HepG2 (cell line): ENCODE measurements at regions not wholly inside any gene's neighbourhood (a gene's known extent, or its start where the extent isn't known, plus 50 kb on each side); places are given as distances from the start of the nearest gene placed in this dataset.

Source experiments
- ATAC-seq: fragments of 200-7000 bp; cut with Tn5 transposase; 3 replicates; pipeline ENCODE4 v1.9.1; 2020; ENCODE audit warnings: mild to moderate bottlenecking, moderate library complexity
- BruUV-seq: library from RNA; stranded (reverse); fragments of 400-500 nt; replicated peaks from 2 replicates; lab custom pipeline; 2021; lab: Mats Ljungman, UMichigan
- CTCF ChIA-PET: fragments of 300-600 bp; formaldehyde crosslinking; extraction: SDS; loops from one replicate; lab custom pipeline; 2021; ENCODE audit warnings: low total read pairs, inconsistent platforms, low intra/inter-chr PET ratio; lab: Yijun Ruan, JAX
- POLR2A ChIA-PET: fragments of 350-600 bp; sonication (Branson Sonifier 250); formaldehyde crosslinking; loops from one replicate; lab custom pipeline; 2020; ENCODE audit warnings: antibody characterized with exemption, inconsistent platforms; lab: Yijun Ruan, JAX
- DNase-seq: peaks from one replicate; pipeline ENCODE4 v3.0.0-alpha.2; 2015; ENCODE audit warnings: low spot score
- FAIRE-seq: peaks from 3 replicates; lab custom pipeline; 2011; peaks lifted over from hg19 to GRCh38; lab: Jason Lieb, UNC
- H2AFZ ChIP-seq: one replicate; pipeline ENCODE4 v1.6.1; 2011; ENCODE audit warnings: low read length, inconsistent platforms
- H3K27ac ChIP-seq: fragments of 300-600 bp; 3 replicates; pipeline ENCODE4 v1.8.0; 2011; ENCODE audit warnings: mixed run types, mild to moderate bottlenecking, mixed read lengths, low read length, inconsistent platforms; ENCODE audit not compliant: insufficient read depth; ENCODE audit errors: extremely low read length
- H3K27me3 ChIP-seq, 2 experiments: fragments of 200-600 bp in 1 of 2; 2 replicates in 1 of 2; 3 replicates in 1 of 2; pipeline versions ENCODE4 v1.6.0 to v1.8.0; 2011; ENCODE audit warnings: low read length in 2 of 2, mild to moderate bottlenecking in 2 of 2, moderate library complexity in 2 of 2, inconsistent platforms in 1 of 2; ENCODE audit not compliant: insufficient read depth in 2 of 2, control insufficient read depth in 1 of 2
- H3K36me3 ChIP-seq, 2 experiments: fragments of 200-600 bp in 1 of 2; replicated peaks in 1 of 2; 2 replicates in 1 of 2; 3 replicates in 1 of 2; pipeline versions ENCODE4 v1.5.1 to v1.8.0; 2011; ENCODE audit warnings: low read length in 2 of 2, inconsistent platforms in 1 of 2; ENCODE audit not compliant: insufficient read depth in 2 of 2, control insufficient read depth in 1 of 2
- H3K4me1 ChIP-seq: 2 replicates; pipeline ENCODE4 v1.5.1; 2012; ENCODE audit warnings: low read length, inconsistent platforms; ENCODE audit not compliant: insufficient read depth
- H3K4me2 ChIP-seq: 2 replicates; pipeline ENCODE4 v1.6.0; 2011; ENCODE audit warnings: low read depth, low read length, inconsistent platforms
- H3K4me3 ChIP-seq, 3 experiments: fragments of 200-600 bp in 1 of 3; sonication (generic), shearing (Covaris generic) in 1 of 3; replicated peaks in 1 of 3; 2 replicates each; pipeline ENCODE4 v1.5.1; 2011 to 2016; ENCODE audit warnings: low read length in 3 of 3, inconsistent platforms in 2 of 3, low read depth in 2 of 3, mild to moderate bottlenecking in 2 of 3, control low read depth in 1 of 3, mixed read lengths in 1 of 3; ENCODE audit not compliant: insufficient read depth in 1 of 3
- H3K79me2 ChIP-seq: one replicate; pipeline ENCODE4 v1.6.1; 2011; ENCODE audit warnings: low read length, inconsistent platforms; ENCODE audit not compliant: insufficient read depth
- H3K9ac ChIP-seq: 2 replicates; pipeline ENCODE4 v1.6.0; 2011; ENCODE audit warnings: mild to moderate bottlenecking, low read depth, low read length, inconsistent platforms; ENCODE audit not compliant: insufficient read depth
- H3K9me3 ChIP-seq: 2 replicates; pipeline ENCODE4 v1.5.1; 2012; ENCODE audit warnings: mild to moderate bottlenecking, low read length
- H4K20me1 ChIP-seq: 2 replicates; pipeline ENCODE4 v1.6.0; 2011; ENCODE audit warnings: inconsistent platforms, mild to moderate bottlenecking, low read length, moderate library complexity; ENCODE audit not compliant: insufficient read depth
- DPF2 ChIP-seq: sonication (generic); formaldehyde crosslinking; IDR thresholded peaks from 2 replicates; pipeline ENCODE4 v1.4.0; 2020; ENCODE audit warnings: mild to moderate bottlenecking, low read depth, missing genetic modification reagents, borderline replicate concordance
- HDAC1 ChIP-seq: sonication (generic); formaldehyde crosslinking; IDR thresholded peaks from 2 replicates; pipeline ENCODE4 v1.5.1; 2020; ENCODE audit warnings: mild to moderate bottlenecking, missing genetic modification reagents
- HOXA5 ChIP-seq: sonication (generic); formaldehyde crosslinking; IDR thresholded peaks from 2 replicates; pipeline ENCODE4 v1.4.0; 2020; ENCODE audit warnings: missing genetic modification reagents
- MTF1 ChIP-seq: sonication (generic); formaldehyde crosslinking; IDR thresholded peaks from 2 replicates; pipeline ENCODE4 v1.5.0; 2020; ENCODE audit warnings: missing genetic modification reagents
- NPAS2 ChIP-seq: sonication (generic); formaldehyde crosslinking; IDR thresholded peaks from 2 replicates; pipeline ENCODE4 v1.8.0; 2022; ENCODE audit warnings: mild to moderate bottlenecking, missing genetic modification reagents, borderline replicate concordance
- TBX3 ChIP-seq: fragments of 450-650 bp; IDR thresholded peaks from 2 replicates; pipeline ENCODE4 v1.6.1; 2017; ENCODE audit warnings: antibody characterized with exemption, mild to moderate bottlenecking, inconsistent platforms, borderline replicate concordance
- ZNF101 ChIP-seq: sonication (generic); formaldehyde crosslinking; IDR thresholded peaks from 2 replicates; pipeline ENCODE4 v1.4.0; 2020; ENCODE audit warnings: mild to moderate bottlenecking, low read depth, missing genetic modification reagents, borderline replicate concordance
- ZNF33A ChIP-seq: sonication (generic); formaldehyde crosslinking; IDR thresholded peaks from 2 replicates; pipeline ENCODE4 v1.5.1; 2020; ENCODE audit warnings: missing genetic modification reagents, mild to moderate bottlenecking, moderate library complexity, borderline replicate concordance
- ZNF496 ChIP-seq: sonication (generic); formaldehyde crosslinking; IDR thresholded peaks from 2 replicates; pipeline ENCODE4 v1.8.1; 2023; ENCODE audit warnings: mild to moderate bottlenecking, moderate library complexity, missing genetic modification reagents; ENCODE audit not compliant: insufficient replicate concordance
- ZNF841 ChIP-seq: sonication (generic); formaldehyde crosslinking; IDR thresholded peaks from 2 replicates; pipeline ENCODE4 v1.8.1; 2023; ENCODE audit warnings: missing genetic modification reagents, borderline replicate concordance
- WGBS: methylation state at CpG from one replicate; pipeline ENCODE4 v1.1.6; 2017; ENCODE audit warnings: low lambda C conversion rate; 5-methylcytosine and 5-hydroxymethylcytosine counted together
- in situ Hi-C: cut with HindIII; loops from 2 replicates; pipeline ENCODE4 v1.10.0; 2017; ENCODE audit warnings: low pct_unique_long_range_greater_than_20kb; ENCODE audit not compliant: extremely low pct_ligation_motif_present
- intact Hi-C: fragments of 100-400 bp; cut with micrococcal nuclease; formaldehyde crosslinking; loops from one replicate; pipeline ENCODE4 v1.10.0; 2022; ENCODE audit not compliant: unreplicated experiment
- TF ChIP-seq, protein P1 (sequence below): sonication (generic); formaldehyde crosslinking; IDR thresholded peaks from 2 replicates; pipeline ENCODE4 v1.4.0; 2020; ENCODE audit warnings: missing genetic modification reagents
- TF ChIP-seq, protein P2 (sequence below): sonication (generic); formaldehyde crosslinking; IDR thresholded peaks from 2 replicates; pipeline ENCODE4 v1.9.0; 2021; ENCODE audit warnings: missing genetic modification reagents, mild to moderate bottlenecking, borderline replicate concordance
- TF ChIP-seq, protein P3 (sequence below): sonication (generic); formaldehyde crosslinking; conservative IDR thresholded peaks from 2 replicates; pipeline ENCODE4 v1.8.0; 2022; ENCODE audit warnings: mild to moderate bottlenecking, moderate library complexity, missing genetic modification reagents
- TF ChIP-seq, protein P4 (sequence below): sonication (generic); formaldehyde crosslinking; IDR thresholded peaks from 2 replicates; pipeline ENCODE4 v1.8.1; 2023; ENCODE audit warnings: mild to moderate bottlenecking, missing genetic modification reagents, borderline replicate concordance

DNA sequence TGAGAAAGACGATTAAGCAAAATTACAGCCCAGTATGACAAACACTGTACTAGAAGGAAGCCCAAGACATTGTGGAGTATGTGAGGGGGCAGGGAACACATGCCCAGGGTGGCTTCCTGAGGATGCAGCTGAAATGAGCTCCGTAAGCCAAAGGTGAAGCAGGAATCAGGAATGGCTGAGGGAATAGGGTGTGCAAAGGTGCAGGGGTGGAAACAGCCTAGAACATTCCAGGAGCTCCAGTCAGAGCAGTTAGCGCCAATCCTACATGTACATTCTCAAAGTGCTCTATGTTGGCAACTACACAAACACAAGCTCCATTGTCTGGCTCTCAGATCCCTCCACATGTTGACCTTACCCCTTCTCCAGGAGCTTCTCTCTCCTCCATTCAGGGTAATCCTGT lies 257.9 kb downstream of the MAN2A1 start:
- ChIA-PET CTCF (no interaction called here), POLR2A (no interaction called here)
- H3K9ac ChIP-seq, result no peak overlapping the region
- BruUV-seq, result no TSS peak
- H3K79me2 ChIP-seq, result no peaks in the 10 kb centered on the region
- TF ChIP-seq NPAS2 (CRISPR knock-in tag), result no peak
- TF ChIP-seq, protein P1, sequence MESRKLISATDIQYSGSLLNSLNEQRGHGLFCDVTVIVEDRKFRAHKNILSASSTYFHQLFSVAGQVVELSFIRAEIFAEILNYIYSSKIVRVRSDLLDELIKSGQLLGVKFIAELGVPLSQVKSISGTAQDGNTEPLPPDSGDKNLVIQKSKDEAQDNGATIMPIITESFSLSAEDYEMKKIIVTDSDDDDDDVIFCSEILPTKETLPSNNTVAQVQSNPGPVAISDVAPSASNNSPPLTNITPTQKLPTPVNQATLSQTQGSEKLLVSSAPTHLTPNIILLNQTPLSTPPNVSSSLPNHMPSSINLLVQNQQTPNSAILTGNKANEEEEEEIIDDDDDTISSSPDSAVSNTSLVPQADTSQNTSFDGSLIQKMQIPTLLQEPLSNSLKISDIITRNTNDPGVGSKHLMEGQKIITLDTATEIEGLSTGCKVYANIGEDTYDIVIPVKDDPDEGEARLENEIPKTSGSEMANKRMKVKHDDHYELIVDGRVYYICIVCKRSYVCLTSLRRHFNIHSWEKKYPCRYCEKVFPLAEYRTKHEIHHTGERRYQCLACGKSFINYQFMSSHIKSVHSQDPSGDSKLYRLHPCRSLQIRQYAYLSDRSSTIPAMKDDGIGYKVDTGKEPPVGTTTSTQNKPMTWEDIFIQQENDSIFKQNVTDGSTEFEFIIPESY (CRISPR knock-in tag), result peak; percentile 87
- no peaks in the 10 kb centered on the region for H4K20me1 ChIP-seq
- DNase-seq, result peak; percentile 12
- H3K27me3 ChIP-seq, result no peaks in the 10 kb centered on the region
- H3K4me3 ChIP-seq, result no peak overlapping the region
- 94% methylated on average over 3 of the region's 3 CpGs for WGBS
- H3K4me1 ChIP-seq, result peaks cover 30% of the 10 kb centered on the region
- H3K4me2 ChIP-seq, result no peak overlapping the region
- FAIRE-seq, result no peak
- no peaks in the 10 kb centered on the region for H3K36me3 ChIP-seq
- in situ Hi-C loops, result no loop called here
- H2AFZ ChIP-seq, result no peak overlapping the region
- ATAC-seq, result no peak
- H3K27ac ChIP-seq, result no peak overlapping the region
- intact Hi-C loops, result no loop called here
- H3K9me3 ChIP-seq, result no peaks in the 10 kb centered on the region

DNA sequence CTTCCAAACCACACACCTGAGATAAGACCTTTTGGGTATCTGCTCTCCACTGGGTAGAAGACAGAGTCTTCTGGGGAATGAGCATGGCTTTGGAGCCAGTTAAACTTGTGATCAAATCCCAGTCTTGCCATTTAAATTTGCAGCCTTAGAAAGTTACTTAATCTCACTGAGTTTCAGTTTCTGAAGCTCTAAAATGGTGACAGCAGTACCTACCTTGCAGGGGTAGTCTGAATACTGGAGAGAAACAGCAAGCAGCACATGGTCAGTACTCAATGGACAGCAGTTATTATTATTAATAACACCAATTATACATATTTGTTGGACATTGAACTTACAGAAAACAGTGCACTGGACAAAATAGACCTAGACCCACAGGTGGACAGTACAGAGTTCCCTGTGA lies 260.9 kb downstream of the MAN2A1 start:
- POLR2A ChIA-PET, result no interaction called here
- no peak overlapping the region for H3K4me3 ChIP-seq
- in situ Hi-C loops, result no loop called here
- no peaks in the 10 kb centered on the region for H3K36me3 ChIP-seq
- H2AFZ ChIP-seq, result no peak overlapping the region
- FAIRE-seq (no peak), ATAC-seq (no peak), DNase-seq (no peak)
- no peaks in the 10 kb centered on the region for H3K9me3 ChIP-seq
- H3K27me3 ChIP-seq, result no peaks in the 10 kb centered on the region
- H3K9ac ChIP-seq, result no peak overlapping the region
- no peaks in the 10 kb centered on the region for H4K20me1 ChIP-seq
- CTCF ChIA-PET, result no interaction called here
- no TSS peak for BruUV-seq
- no peak overlapping the region for H3K27ac ChIP-seq
- intact Hi-C loops, result no loop called here
- peaks cover 12% of the 10 kb centered on the region for H3K4me1 ChIP-seq
- H3K79me2 ChIP-seq, result no peaks in the 10 kb centered on the region
- no peak overlapping the region for H3K4me2 ChIP-seq
- TF ChIP-seq TBX3 (no peak), ZNF33A (CRISPR knock-in tag) (no peak), DPF2 (CRISPR knock-in tag) (no peak), MTF1 (CRISPR knock-in tag) (no peak), ZNF101 (CRISPR knock-in tag) (no peak), ZNF496 (CRISPR knock-in tag) (no peak), ZNF841 (no peak), HOXA5 (CRISPR knock-in tag) (no peak), HDAC1 (CRISPR knock-in tag) (no peak)
- TF ChIP-seq, protein P2, sequence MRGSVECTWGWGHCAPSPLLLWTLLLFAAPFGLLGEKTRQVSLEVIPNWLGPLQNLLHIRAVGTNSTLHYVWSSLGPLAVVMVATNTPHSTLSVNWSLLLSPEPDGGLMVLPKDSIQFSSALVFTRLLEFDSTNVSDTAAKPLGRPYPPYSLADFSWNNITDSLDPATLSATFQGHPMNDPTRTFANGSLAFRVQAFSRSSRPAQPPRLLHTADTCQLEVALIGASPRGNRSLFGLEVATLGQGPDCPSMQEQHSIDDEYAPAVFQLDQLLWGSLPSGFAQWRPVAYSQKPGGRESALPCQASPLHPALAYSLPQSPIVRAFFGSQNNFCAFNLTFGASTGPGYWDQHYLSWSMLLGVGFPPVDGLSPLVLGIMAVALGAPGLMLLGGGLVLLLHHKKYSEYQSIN (CRISPR knock-in tag), result no peak
- TF ChIP-seq, protein P3, sequence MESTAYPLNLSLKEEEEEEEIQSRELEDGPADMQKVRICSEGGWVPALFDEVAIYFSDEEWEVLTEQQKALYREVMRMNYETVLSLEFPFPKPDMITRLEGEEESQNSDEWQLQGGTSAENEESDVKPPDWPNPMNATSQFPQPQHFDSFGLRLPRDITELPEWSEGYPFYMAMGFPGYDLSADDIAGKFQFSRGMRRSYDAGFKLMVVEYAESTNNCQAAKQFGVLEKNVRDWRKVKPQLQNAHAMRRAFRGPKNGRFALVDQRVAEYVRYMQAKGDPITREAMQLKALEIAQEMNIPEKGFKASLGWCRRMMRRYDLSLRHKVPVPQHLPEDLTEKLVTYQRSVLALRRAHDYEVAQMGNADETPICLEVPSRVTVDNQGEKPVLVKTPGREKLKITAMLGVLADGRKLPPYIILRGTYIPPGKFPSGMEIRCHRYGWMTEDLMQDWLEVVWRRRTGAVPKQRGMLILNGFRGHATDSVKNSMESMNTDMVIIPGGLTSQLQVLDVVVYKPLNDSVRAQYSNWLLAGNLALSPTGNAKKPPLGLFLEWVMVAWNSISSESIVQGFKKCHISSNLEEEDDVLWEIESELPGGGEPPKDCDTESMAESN (CRISPR knock-in tag), result no peak
- TF ChIP-seq, protein P4, sequence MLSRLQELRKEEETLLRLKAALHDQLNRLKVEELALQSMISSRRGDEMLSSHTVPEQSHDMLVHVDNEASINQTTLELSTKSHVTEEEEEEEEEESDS, result no peak
